GM12872 (cell line): ENCODE measurements at regions not wholly inside any gene's neighbourhood (a gene's known extent, or its start where the extent isn't known, plus 50 kb on each side); places are given as distances from the start of the nearest gene placed in this dataset.

Experiments used
- TF ChIP-seq, protein P1 (sequence below): IDR thresholded peaks from 3 replicates; pipeline ENCODE4 v1.5.1; 2011; ENCODE audit warnings: low read depth, mild to moderate bottlenecking, low read length, moderate library complexity; ENCODE audit not compliant: insufficient read depth

DNA sequence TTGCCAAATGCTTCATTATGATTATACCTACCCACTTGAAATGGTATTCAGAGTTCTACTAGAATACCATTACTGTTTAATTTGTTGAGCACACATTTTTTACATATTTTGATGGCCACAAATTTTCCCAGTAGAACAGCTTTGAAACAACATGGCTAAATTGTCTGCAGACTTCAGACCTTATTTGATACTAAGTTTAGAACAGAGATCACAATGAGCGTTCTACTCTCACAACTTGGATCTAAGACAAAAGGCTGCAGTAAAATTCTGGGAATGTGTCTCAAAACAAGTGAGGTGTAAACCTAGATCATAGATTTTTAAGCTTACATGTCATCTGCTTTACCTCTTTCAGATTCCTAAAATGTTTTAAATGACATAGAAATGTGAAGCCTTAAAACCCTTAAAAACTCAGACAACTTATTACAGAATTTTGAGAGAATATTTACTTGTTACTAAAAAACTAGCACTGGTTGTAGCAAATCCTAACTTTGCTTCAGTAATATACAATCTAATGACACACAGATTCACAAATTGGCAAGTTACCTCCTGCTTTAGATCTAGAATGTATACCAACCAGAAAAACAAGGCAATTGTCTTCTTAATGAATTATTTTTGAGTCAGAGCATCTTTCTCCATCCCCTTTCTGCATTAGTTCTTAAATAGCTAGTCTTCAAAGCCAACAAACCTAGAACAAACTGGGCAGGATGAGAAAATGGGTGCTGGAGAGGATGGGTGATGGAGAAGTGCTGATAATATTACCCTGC is 243.3 kb downstream of the SLC7A11 start:
- TF ChIP-seq, protein P1, sequence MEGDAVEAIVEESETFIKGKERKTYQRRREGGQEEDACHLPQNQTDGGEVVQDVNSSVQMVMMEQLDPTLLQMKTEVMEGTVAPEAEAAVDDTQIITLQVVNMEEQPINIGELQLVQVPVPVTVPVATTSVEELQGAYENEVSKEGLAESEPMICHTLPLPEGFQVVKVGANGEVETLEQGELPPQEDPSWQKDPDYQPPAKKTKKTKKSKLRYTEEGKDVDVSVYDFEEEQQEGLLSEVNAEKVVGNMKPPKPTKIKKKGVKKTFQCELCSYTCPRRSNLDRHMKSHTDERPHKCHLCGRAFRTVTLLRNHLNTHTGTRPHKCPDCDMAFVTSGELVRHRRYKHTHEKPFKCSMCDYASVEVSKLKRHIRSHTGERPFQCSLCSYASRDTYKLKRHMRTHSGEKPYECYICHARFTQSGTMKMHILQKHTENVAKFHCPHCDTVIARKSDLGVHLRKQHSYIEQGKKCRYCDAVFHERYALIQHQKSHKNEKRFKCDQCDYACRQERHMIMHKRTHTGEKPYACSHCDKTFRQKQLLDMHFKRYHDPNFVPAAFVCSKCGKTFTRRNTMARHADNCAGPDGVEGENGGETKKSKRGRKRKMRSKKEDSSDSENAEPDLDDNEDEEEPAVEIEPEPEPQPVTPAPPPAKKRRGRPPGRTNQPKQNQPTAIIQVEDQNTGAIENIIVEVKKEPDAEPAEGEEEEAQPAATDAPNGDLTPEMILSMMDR, result no peak

DNA sequence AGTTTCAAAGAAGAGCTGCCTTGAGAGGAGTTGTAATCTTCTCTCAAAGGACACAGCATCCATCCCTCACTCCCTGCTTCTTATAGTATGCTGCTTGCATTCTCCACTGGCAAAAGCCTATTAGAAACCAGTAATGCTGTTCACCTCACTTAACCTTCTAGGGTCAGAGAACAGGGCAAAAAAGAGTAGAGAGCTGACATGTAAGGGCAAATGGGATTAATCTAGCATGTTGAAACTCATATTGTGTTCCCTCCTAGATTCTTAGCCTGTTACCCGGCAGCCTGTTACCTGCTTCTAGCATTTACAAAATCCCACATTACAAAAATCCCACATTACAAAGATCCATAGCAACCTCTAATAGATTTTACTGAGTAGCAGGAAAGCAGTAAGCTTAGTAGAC is 244.7 kb downstream of the SLC7A11 start:
- TF ChIP-seq, protein P1, result no peak

DNA sequence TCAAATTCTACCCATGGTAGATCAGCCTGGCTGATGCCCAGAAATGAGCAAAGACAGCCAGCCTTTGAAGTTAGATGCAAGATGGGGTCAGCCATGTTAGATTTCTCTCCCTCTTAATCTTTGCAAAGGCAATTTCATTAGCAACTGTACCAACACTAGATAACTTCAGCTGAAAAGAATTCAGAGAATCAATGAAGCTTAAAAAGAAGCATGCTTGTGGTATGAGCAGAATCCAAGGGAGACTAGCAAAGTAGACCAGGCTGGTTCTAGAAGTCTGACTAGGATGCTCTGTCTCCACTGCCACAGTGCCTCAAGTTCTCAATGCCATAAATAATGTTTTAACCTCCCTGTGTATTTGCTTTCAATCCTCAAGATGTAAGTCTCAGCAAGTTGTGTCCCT is 247.3 kb downstream of the SLC7A11 start:
- TF ChIP-seq, protein P1, result no peak

DNA sequence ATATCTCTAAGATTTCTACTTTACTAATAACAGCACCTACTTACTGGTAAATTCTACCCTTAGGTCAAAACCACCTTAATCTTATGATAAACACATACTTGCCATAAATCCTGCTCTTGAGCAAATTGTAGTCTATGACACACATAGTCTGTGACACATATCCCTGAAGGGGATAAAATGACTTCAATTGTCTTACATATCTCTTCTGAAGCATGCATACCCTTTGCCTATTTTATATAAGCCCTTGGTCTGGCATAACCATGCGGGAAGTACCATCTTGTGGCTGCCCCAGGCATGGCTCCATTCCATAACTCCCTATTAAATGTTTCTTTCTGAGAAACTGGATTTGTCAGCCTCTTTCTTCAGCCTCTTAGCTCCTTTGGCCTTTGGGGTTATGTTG is 248.9 kb downstream of the SLC7A11 start:
- TF ChIP-seq, protein P1, result no peak

DNA sequence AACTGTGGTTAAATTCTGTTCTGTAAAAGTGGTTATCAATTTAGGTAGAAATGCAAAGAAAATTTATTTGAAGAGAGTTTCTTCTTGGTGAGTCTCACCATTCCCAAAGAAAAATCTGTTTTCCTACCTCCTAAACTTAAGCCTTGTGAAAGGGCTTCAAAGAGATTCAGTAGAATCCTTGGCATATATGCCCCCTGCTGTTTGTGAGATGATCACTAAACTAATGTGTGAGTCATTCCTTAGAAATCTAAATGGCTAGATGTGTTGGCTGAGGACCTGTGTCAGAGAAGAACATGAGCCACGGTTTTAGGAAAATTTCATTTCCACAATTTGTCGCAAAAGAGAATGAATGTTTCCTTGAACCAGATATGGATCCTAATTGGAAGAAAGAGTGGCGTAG is 260.9 kb downstream of the SLC7A11 start:
- TF ChIP-seq, protein P1, result no peak

DNA sequence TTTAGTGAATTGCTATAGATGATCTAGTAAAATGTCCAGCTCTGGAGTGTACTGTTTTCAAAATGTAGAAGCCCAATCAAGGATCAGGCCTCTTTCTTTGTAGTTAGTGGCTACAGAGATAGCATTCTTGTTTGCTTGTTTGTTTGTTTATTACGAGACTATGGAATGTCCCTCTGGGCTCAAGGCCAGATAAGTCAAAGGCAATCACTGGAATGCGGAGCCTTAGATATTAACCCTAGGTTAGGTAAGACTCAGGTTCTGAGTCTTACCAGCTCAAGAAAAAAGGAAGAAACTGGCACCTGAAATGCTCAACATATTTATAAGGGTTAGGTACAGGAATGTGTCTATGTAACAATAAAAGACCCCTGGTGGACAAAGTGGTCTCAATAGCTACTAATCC is 261.5 kb downstream of the SLC7A11 start:
- TF ChIP-seq, protein P1, result no peak

DNA sequence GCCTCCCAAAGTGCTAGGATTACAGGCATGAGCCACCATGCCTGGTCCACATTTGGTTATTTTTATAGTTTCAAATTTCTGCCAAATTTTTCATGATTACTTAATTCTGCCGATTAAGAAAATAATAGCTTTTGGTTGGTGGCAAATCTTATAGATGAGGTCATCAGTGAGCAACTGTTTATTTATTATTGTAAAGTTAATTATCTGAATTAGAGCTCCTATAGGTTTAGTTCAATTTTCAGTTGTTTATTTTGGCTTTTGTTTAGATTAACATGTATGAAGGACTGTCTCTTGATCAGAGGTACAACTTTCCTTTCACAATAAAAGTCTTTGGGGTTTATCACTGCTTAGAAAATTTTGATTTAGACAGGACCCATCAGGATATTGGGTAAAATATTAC is 262.2 kb downstream of the SLC7A11 start:
- TF ChIP-seq, protein P1, result no peak
